SK-N-SH treated with all-trans-retinoic acid at 6 μM for 48 hours (cell line): ENCODE measurements at regions not wholly inside any gene's neighbourhood (a gene's known extent, or its start where the extent isn't known, plus 50 kb on each side); places are given as distances from the start of the nearest gene placed in this dataset.
"Not testable (repeated sequence)": the region's sequence is repeated elsewhere in the genome, so short reads cannot be mapped to it uniquely, and the experiment has no call there.

Experiments
- ATAC-seq: fragments of 200-7000 bp; cut with Tn5 transposase; 3 replicates; pipeline ENCODE4 v1.9.1; 2020; ENCODE audit warnings: mild to moderate bottlenecking, moderate library complexity
- ARNTL ChIP-seq: fragments of 450-650 bp; formaldehyde crosslinking; IDR thresholded peaks from 2 replicates; pipeline ENCODE4 v1.5.0; 2020; ENCODE audit warnings: low read depth, mild to moderate bottlenecking, moderate library complexity, borderline replicate concordance
- BACH2 ChIP-seq: fragments of 250-450 bp; sonication (Bioruptor Pico); IDR thresholded peaks from 2 replicates; pipeline ENCODE4 v1.9.0; 2021; ENCODE audit warnings: mild to moderate bottlenecking, borderline replicate concordance
- CSDC2 ChIP-seq: fragments of 250-450 bp; sonication (Bioruptor Pico); IDR thresholded peaks from 2 replicates; pipeline ENCODE4 v1.5.0; 2020; ENCODE audit warnings: mild to moderate bottlenecking, moderate library complexity
- OSR1 ChIP-seq: fragments of 250-450 bp; sonication (Bioruptor Pico); IDR thresholded peaks from 2 replicates; pipeline ENCODE4 v1.8.0; 2022; ENCODE audit warnings: moderate library complexity, mild to moderate bottlenecking, inconsistent platforms
- RARB ChIP-seq: fragments of 250-450 bp; sonication (Bioruptor Pico); IDR thresholded peaks from 2 replicates; pipeline ENCODE4 v1.8.0; 2021; ENCODE audit warnings: mild to moderate bottlenecking, moderate library complexity
- TCF4 ChIP-seq: fragments of 250-450 bp; sonication (Bioruptor Pico); IDR thresholded peaks from 2 replicates; pipeline ENCODE4 v1.8.0; 2021; ENCODE audit warnings: mild to moderate bottlenecking, moderate library complexity, borderline replicate concordance
- TOX ChIP-seq: fragments of 250-450 bp; sonication (Bioruptor Pico); IDR thresholded peaks from 2 replicates; pipeline ENCODE4 v1.8.0; 2021; ENCODE audit warnings: mild to moderate bottlenecking, moderate library complexity, borderline replicate concordance
- ZFP30 ChIP-seq: fragments of 450-650 bp; formaldehyde crosslinking; IDR thresholded peaks from 2 replicates; pipeline ENCODE4 v1.5.0; 2022; ENCODE audit warnings: mild to moderate bottlenecking, moderate library complexity
- ZNF565 ChIP-seq: fragments of 450-650 bp; formaldehyde crosslinking; conservative IDR thresholded peaks from 2 replicates; pipeline ENCODE4 v1.5.0; 2020; ENCODE audit warnings: low read depth, mild to moderate bottlenecking, moderate library complexity
- ZNF70 ChIP-seq: fragments of 450-650 bp; formaldehyde crosslinking; IDR thresholded peaks from 2 replicates; pipeline ENCODE4 v1.5.0; 2020; ENCODE audit warnings: mild to moderate bottlenecking, moderate library complexity
- ZNF8 ChIP-seq: fragments of 450-650 bp; formaldehyde crosslinking; IDR thresholded peaks from 2 replicates; pipeline ENCODE4 v1.5.0; 2020; ENCODE audit warnings: mild to moderate bottlenecking, moderate library complexity
- TF ChIP-seq, protein P1 (sequence below): fragments of 250-450 bp; sonication (Bioruptor Pico); IDR thresholded peaks from 2 replicates; pipeline ENCODE4 v1.8.0; 2021; ENCODE audit warnings: low read depth, mild to moderate bottlenecking, moderate library complexity, borderline replicate concordance
- TF ChIP-seq, protein P2 (sequence below): fragments of 250-450 bp; sonication (Bioruptor Pico); IDR thresholded peaks from 2 replicates; pipeline ENCODE4 v1.5.1; 2020; ENCODE audit warnings: low read depth, mild to moderate bottlenecking, moderate library complexity
- TF ChIP-seq, protein P3 (sequence below): fragments of 250-450 bp; sonication (Bioruptor Pico); IDR thresholded peaks from 2 replicates; pipeline ENCODE4 v1.5.0; 2020; ENCODE audit warnings: mild to moderate bottlenecking, moderate library complexity
- TF ChIP-seq, protein P4 (sequence below): fragments of 250-450 bp; sonication (Bioruptor Pico); IDR thresholded peaks from 2 replicates; pipeline ENCODE4 v1.8.0; 2020; ENCODE audit warnings: mild to moderate bottlenecking, moderate library complexity, borderline replicate concordance

DNA sequence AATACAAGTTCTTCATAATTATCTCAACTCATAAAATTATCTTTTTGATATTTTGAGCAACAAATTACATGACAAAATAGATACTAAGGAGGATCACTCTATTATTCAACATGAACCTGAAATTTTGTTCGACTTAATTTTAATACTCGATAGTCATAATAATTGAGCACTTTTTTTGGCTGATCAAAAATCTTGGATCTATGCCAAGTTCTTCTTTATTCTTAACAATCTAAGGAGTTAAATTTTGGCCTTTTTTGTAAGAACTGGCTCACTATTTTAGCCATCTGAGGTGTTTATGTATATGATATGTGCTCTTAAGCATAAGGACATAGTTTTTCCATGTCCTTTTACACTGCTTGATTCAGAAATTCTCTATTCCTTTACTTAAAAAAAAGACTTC is 996.1 kb upstream of the COX7C start:
- no peak for ATAC-seq

DNA sequence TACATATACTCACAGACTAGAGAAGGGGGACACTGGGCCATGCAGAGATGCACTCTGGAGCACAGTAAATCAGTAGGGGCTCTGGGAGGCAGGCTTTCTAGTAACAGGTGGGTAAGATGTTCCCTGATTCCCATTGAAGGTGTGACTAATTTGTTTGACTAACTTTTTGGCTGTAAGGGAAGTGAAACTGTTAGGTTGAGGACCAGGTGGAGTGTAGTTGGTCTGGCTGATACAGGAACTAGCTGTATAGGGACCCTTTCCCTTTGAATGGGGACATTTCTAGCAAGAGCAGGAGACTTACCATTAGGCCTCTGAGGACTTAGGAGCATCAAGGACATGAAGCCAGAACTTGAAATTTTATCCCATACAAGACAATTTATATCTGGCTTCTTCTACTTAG is 989.6 kb upstream of the COX7C start:
- TF ChIP-seq, protein P1, sequence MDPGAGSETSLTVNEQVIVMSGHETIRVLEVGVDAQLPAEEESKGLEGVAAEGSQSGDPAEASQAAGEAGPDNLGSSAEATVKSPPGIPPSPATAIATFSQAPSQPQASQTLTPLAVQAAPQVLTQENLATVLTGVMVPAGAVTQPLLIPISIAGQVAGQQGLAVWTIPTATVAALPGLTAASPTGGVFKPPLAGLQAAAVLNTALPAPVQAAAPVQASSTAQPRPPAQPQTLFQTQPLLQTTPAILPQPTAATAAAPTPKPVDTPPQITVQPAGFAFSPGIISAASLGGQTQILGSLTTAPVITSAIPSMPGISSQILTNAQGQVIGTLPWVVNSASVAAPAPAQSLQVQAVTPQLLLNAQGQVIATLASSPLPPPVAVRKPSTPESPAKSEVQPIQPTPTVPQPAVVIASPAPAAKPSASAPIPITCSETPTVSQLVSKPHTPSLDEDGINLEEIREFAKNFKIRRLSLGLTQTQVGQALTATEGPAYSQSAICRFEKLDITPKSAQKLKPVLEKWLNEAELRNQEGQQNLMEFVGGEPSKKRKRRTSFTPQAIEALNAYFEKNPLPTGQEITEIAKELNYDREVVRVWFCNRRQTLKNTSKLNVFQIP, result no peak
- TF ChIP-seq CSDC2 (no peak), ZNF70 (no peak), ZNF8 (CRISPR knock-in tag) (no peak), RARB (CRISPR knock-in tag) (no peak), TCF4 (CRISPR knock-in tag) (no peak), ZFP30 (no peak)
- TF ChIP-seq, protein P2, sequence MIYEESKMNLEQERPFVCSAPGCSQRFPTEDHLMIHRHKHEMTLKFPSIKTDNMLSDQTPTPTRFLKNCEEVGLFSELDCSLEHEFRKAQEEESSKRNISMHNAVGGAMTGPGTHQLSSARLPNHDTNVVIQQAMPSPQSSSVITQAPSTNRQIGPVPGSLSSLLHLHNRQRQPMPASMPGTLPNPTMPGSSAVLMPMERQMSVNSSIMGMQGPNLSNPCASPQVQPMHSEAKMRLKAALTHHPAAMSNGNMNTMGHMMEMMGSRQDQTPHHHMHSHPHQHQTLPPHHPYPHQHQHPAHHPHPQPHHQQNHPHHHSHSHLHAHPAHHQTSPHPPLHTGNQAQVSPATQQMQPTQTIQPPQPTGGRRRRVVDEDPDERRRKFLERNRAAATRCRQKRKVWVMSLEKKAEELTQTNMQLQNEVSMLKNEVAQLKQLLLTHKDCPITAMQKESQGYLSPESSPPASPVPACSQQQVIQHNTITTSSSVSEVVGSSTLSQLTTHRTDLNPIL (CRISPR knock-in tag), result no peak
- TF ChIP-seq, protein P3, sequence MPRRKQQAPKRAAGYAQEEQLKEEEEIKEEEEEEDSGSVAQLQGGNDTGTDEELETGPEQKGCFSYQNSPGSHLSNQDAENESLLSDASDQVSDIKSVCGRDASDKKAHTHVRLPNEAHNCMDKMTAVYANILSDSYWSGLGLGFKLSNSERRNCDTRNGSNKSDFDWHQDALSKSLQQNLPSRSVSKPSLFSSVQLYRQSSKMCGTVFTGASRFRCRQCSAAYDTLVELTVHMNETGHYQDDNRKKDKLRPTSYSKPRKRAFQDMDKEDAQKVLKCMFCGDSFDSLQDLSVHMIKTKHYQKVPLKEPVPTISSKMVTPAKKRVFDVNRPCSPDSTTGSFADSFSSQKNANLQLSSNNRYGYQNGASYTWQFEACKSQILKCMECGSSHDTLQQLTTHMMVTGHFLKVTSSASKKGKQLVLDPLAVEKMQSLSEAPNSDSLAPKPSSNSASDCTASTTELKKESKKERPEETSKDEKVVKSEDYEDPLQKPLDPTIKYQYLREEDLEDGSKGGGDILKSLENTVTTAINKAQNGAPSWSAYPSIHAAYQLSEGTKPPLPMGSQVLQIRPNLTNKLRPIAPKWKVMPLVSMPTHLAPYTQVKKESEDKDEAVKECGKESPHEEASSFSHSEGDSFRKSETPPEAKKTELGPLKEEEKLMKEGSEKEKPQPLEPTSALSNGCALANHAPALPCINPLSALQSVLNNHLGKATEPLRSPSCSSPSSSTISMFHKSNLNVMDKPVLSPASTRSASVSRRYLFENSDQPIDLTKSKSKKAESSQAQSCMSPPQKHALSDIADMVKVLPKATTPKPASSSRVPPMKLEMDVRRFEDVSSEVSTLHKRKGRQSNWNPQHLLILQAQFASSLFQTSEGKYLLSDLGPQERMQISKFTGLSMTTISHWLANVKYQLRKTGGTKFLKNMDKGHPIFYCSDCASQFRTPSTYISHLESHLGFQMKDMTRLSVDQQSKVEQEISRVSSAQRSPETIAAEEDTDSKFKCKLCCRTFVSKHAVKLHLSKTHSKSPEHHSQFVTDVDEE (CRISPR knock-in tag), result no peak
- ATAC-seq, result no peak

More for the DNA sequence above, 996.1 kb upstream of the COX7C start:
- TF ChIP-seq ARNTL (CRISPR knock-in tag) (no peak), TOX (CRISPR knock-in tag) (no peak), ZNF70 (no peak), OSR1 (CRISPR knock-in tag) (no peak), ZNF565 (no peak)
- TF ChIP-seq, protein P3 (CRISPR knock-in tag), result no peak
- TF ChIP-seq, all 23 proteins: peak for 0

DNA sequence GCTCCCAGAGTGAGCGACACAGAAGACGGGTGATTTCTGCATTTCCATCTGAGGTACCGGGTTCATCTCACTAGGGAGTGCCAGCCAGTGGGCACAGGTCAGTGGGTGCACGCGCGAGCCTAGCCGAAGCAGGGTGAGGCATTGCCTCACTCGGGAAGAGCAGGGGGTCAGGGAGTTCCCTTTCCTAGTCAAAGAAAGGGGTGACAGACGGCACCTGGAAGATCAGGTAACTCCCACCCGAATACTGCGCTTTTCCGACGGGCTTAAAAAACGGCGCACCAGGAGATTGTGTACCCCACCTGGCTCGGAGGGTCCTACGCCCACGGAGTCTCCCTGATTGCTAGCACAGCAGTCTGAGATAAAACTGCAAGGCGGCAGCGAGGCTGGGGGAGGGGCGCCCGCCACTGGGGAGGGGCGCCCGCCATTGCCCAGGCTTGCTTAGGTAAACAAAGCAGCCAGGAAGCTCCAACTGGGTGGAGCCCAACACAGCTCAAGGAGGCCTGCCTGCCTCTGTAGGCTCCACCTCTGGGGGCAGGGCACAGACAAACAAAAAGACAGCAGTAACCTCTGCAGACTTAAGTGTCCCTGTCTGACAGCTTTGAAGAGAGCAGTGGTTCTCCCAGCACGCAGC is 979.1 kb upstream of the COX7C start:
- not testable (repeated sequence) for ATAC-seq

DNA sequence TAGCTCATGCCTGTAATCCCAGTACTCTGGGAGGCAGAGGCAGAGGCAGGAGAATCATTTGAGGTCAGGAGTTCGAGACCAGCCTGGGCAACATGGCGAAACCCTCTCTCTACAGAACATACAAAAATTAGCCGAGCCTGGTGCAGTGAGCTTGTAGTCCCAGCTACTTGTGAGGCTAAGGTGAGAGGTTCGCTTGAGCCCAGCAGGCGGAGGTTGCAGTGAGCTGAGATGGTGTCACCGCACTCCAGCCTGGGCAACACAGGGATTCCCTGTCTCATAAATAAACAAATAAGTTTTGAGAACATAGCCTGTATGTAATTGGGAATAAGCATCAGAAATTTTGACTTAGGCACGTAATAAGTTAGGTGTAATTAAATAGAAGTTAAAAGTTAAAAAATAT is 971.7 kb upstream of the COX7C start:
- no peak for TF ChIP-seq RARB (CRISPR knock-in tag)
- TF ChIP-seq, protein P4, sequence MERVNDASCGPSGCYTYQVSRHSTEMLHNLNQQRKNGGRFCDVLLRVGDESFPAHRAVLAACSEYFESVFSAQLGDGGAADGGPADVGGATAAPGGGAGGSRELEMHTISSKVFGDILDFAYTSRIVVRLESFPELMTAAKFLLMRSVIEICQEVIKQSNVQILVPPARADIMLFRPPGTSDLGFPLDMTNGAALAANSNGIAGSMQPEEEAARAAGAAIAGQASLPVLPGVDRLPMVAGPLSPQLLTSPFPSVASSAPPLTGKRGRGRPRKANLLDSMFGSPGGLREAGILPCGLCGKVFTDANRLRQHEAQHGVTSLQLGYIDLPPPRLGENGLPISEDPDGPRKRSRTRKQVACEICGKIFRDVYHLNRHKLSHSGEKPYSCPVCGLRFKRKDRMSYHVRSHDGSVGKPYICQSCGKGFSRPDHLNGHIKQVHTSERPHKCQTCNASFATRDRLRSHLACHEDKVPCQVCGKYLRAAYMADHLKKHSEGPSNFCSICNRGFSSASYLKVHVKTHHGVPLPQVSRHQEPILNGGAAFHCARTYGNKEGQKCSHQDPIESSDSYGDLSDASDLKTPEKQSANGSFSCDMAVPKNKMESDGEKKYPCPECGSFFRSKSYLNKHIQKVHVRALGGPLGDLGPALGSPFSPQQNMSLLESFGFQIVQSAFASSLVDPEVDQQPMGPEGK (CRISPR knock-in tag), result no peak
- no peak for TF ChIP-seq BACH2
- TF ChIP-seq, protein P1, result no peak
- no peak for TF ChIP-seq TOX (CRISPR knock-in tag)
- no peak for ATAC-seq
